Hepatocyte (in vitro differentiated cells): ENCODE measurements at regions not wholly inside any gene's neighbourhood (a gene's known extent, or its start where the extent isn't known, plus 50 kb on each side); places are given as distances from the start of the nearest gene placed in this dataset.

Experiments
- DNase-seq: peaks from one replicate; pipeline ENCODE4 v3.0.0-alpha.2; 2016; ENCODE audit warnings: low spot score
- H2AFZ ChIP-seq: fragments of 200-600 bp; sonication (generic); 2 replicates; pipeline ENCODE4 v1.6.0; 2016; ENCODE audit warnings: antibody characterized with exemption, mild to moderate bottlenecking
- H3K27ac ChIP-seq: fragments of 200-600 bp; sonication (generic); 2 replicates; pipeline ENCODE4 v1.5.1; 2016; ENCODE audit warnings: mild to moderate bottlenecking
- H3K27me3 ChIP-seq: fragments of 200-600 bp; sonication (generic); 2 replicates; pipeline ENCODE4 v1.6.1; 2016
- H3K36me3 ChIP-seq: fragments of 200-600 bp; sonication (generic); replicated peaks from 2 replicates; pipeline ENCODE4 v1.5.1; 2016; ENCODE audit warnings: low read depth; ENCODE audit not compliant: insufficient read depth
- H3K4me1 ChIP-seq: fragments of 200-600 bp; sonication (generic); 2 replicates; pipeline ENCODE4 v1.5.1; 2016; ENCODE audit warnings: mild to moderate bottlenecking, moderate library complexity; ENCODE audit not compliant: insufficient read depth
- H3K4me2 ChIP-seq: fragments of 200-600 bp; sonication (generic); 2 replicates; pipeline ENCODE4 v1.6.0; 2016
- H3K4me3 ChIP-seq: fragments of 200-600 bp; sonication (generic); 2 replicates; pipeline ENCODE4 v1.5.1; 2016; ENCODE audit warnings: mild to moderate bottlenecking
- H3K79me2 ChIP-seq: fragments of 200-600 bp; sonication (generic); 2 replicates; pipeline ENCODE4 v1.6.0; 2017; ENCODE audit warnings: mild to moderate bottlenecking
- H3K9me2 ChIP-seq: fragments of 200-600 bp; sonication (generic); replicated peaks from 2 replicates; pipeline ENCODE4 v1.6.0; 2017; ENCODE audit warnings: mild to moderate bottlenecking; ENCODE audit not compliant: insufficient read depth
- H3K9me3 ChIP-seq: fragments of 200-600 bp; sonication (generic); 2 replicates; pipeline ENCODE4 v1.5.1; 2016; ENCODE audit warnings: low read depth, mild to moderate bottlenecking
- H4K20me1 ChIP-seq: fragments of 200-600 bp; sonication (generic); 2 replicates; pipeline ENCODE4 v1.6.0; 2016; ENCODE audit warnings: mild to moderate bottlenecking; ENCODE audit not compliant: insufficient read depth, poor library complexity, severe bottlenecking
- CTCF ChIP-seq: fragments of 200-600 bp; sonication (generic); IDR thresholded peaks from 2 replicates; pipeline ENCODE4 v1.5.1; 2016; ENCODE audit warnings: antibody characterized with exemption, mild to moderate bottlenecking; ENCODE audit not compliant: poor library complexity
- EZH2 ChIP-seq: fragments of 200-600 bp; sonication (generic); IDR thresholded peaks from 2 replicates; pipeline ENCODE4 v1.6.1; 2016; ENCODE audit warnings: antibody characterized with exemption, mild to moderate bottlenecking, borderline replicate concordance
- EZH2phosphoT487 ChIP-seq: fragments of 200-600 bp; sonication (generic); IDR thresholded peaks from one replicate; pipeline ENCODE4 v1.6.1; 2018; ENCODE audit warnings: antibody characterized with exemption, mild to moderate bottlenecking, low read depth, moderate library complexity; ENCODE audit not compliant: unreplicated experiment, severe bottlenecking
- WGBS: methylation state at CpG from one replicate; pipeline ENCODE4 v1.1.6; 2016; ENCODE audit warnings: low lambda C conversion rate; ENCODE audit errors: missing lambda C conversion rate; 5-methylcytosine and 5-hydroxymethylcytosine counted together

GRCh38 chr11:92651159-92651558 is 318.3 kb upstream of the MTNR1B start:
- Histone ChIP-seq H3K27me3 (no peaks in the 10 kb centered on the region), H3K9me3 (no peaks in the 10 kb centered on the region), H3K79me2 (no peaks in the 10 kb centered on the region), H4K20me1 (no peaks in the 10 kb centered on the region), H3K4me3 (no peak overlapping the region), H3K36me3 (no peaks in the 10 kb centered on the region), H3K4me1 (no peaks in the 10 kb centered on the region), H3K27ac (no peak overlapping the region), H2AFZ (no peak overlapping the region), H3K4me2 (no peak overlapping the region), H3K9me2 (no peaks in the 10 kb centered on the region)
- DNase-seq, result no peak
- TF ChIP-seq EZH2phosphoT487, result no peak
- no peak for TF ChIP-seq EZH2
- no peak for TF ChIP-seq CTCF
- WGBS, result 86% methylated on average over 2 of the region's 2 CpGs

- Histone ChIP-seq H3K9me2 (no peaks in the 10 kb centered on the region), H3K4me2 (no peak overlapping the region), H3K27me3 (no peaks in the 10 kb centered on the region), H3K79me2 (no peaks in the 10 kb centered on the region), H3K4me3 (no peak overlapping the region), H2AFZ (no peak overlapping the region), H3K36me3 (no peaks in the 10 kb centered on the region), H3K9me3 (no peaks in the 10 kb centered on the region), H3K27ac (no peak overlapping the region), H3K4me1 (no peaks in the 10 kb centered on the region), H4K20me1 (no peaks in the 10 kb centered on the region)
- DNase-seq, result no peak
- no peak for TF ChIP-seq EZH2phosphoT487
- no peak for TF ChIP-seq EZH2
- TF ChIP-seq CTCF, result no peak
Measured at GRCh38 chr11:92653454-92653853, 316.0 kb upstream of the MTNR1B start.

- no peaks in the 10 kb centered on the region for H3K4me1 ChIP-seq
- H3K27me3 ChIP-seq, result no peaks in the 10 kb centered on the region
- H3K9me3 ChIP-seq, result no peaks in the 10 kb centered on the region
- WGBS, result 83% methylated on average over 2 of the region's 2 CpGs
- no peak overlapping the region for H2AFZ ChIP-seq
- H3K4me3 ChIP-seq, result no peak overlapping the region
- H3K79me2 ChIP-seq, result no peaks in the 10 kb centered on the region
- H3K9me2 ChIP-seq, result no peaks in the 10 kb centered on the region
- no peak for DNase-seq
- no peak overlapping the region for H3K4me2 ChIP-seq
- no peaks in the 10 kb centered on the region for H4K20me1 ChIP-seq
- no peak overlapping the region for H3K27ac ChIP-seq
- TF ChIP-seq CTCF, result no peak
- H3K36me3 ChIP-seq, result no peaks in the 10 kb centered on the region
Measured at GRCh38 chr11:92656783-92657182, 312.7 kb upstream of the MTNR1B start.

GRCh38 chr11:92657226-92657625 is 312.2 kb upstream of the MTNR1B start:
- DNase-seq, result no peak
- H3K79me2 ChIP-seq, result no peaks in the 10 kb centered on the region
- no peaks in the 10 kb centered on the region for H3K27me3 ChIP-seq
- no peak overlapping the region for H2AFZ ChIP-seq
- 92% methylated on average over 2 of the region's 2 CpGs for WGBS
- no peaks in the 10 kb centered on the region for H3K4me1 ChIP-seq
- no peaks in the 10 kb centered on the region for H4K20me1 ChIP-seq
- no peak overlapping the region for H3K4me3 ChIP-seq
- no peak for TF ChIP-seq EZH2
- no peak for TF ChIP-seq CTCF
- TF ChIP-seq EZH2phosphoT487, result no peak
- no peak overlapping the region for H3K4me2 ChIP-seq
- H3K27ac ChIP-seq, result no peak overlapping the region
- no peaks in the 10 kb centered on the region for H3K36me3 ChIP-seq
- no peaks in the 10 kb centered on the region for H3K9me3 ChIP-seq
- H3K9me2 ChIP-seq, result no peaks in the 10 kb centered on the region
